HCT116 (cell line): ENCODE measurements at regions not wholly inside any gene's neighbourhood (a gene's known extent, or its start where the extent isn't known, plus 50 kb on each side); places are given as distances from the start of the nearest gene placed in this dataset.

Experiments used
- CBX3 ChIP-seq: IDR thresholded peaks from 2 replicates; pipeline ENCODE4 v1.6.1; 2012; ENCODE audit warnings: low read depth
- CEBPB ChIP-seq: IDR thresholded peaks from 2 replicates; pipeline ENCODE4 v1.6.1; 2012; ENCODE audit warnings: low read depth
- CTCF ChIP-seq, 3 experiments: fragments of 200-600 bp in 1 of 3; sonication (generic) in 1 of 3; IDR thresholded peaks in 2 of 3; conservative IDR thresholded peaks in 1 of 3; 2 replicates each; pipeline ENCODE4 v1.5.1; 2012 to 2017; ENCODE audit warnings: low read depth in 2 of 3, low read length in 2 of 3, antibody characterized with exemption in 1 of 3, borderline replicate concordance in 1 of 3, control low read depth in 1 of 3, mild to moderate bottlenecking in 1 of 3, mixed read lengths in 1 of 3, mixed run types in 1 of 3, moderate library complexity in 1 of 3; ENCODE audit not compliant: insufficient read depth in 1 of 3
- POLR2A ChIP-seq: IDR thresholded peaks from 2 replicates; pipeline ENCODE4 v1.7.0; 2011; ENCODE audit warnings: borderline replicate concordance; ENCODE audit not compliant: insufficient read depth, insufficient read length; ENCODE audit errors: extremely low read depth
- SIN3A ChIP-seq: IDR thresholded peaks from 2 replicates; pipeline ENCODE4 v1.6.1; 2012; ENCODE audit warnings: low read depth
- SRF ChIP-seq: IDR thresholded peaks from 2 replicates; pipeline ENCODE4 v1.6.1; 2012; ENCODE audit warnings: low read depth
- YY1 ChIP-seq: IDR thresholded peaks from 2 replicates; pipeline ENCODE4 v1.6.1; 2011; ENCODE audit warnings: low read length, low read depth, moderate library complexity, mild to moderate bottlenecking; ENCODE audit not compliant: insufficient replicate concordance; ENCODE audit errors: extremely low read depth
- ZFX ChIP-seq: fragments of 450-650 bp; IDR thresholded peaks from 2 replicates; pipeline ENCODE4 v1.6.1; 2017
- TF ChIP-seq, protein P1 (sequence below): IDR thresholded peaks from 2 replicates; pipeline ENCODE4 v1.6.1; 2012
- TF ChIP-seq, protein P2 (sequence below): IDR thresholded peaks from 2 replicates; pipeline ENCODE4 v1.6.1; 2011; ENCODE audit warnings: mild to moderate bottlenecking, low read length, moderate library complexity; ENCODE audit not compliant: insufficient replicate concordance; ENCODE audit errors: extremely low read depth

GRCh38 chr13:44231786-44232516 lies 141.7 kb upstream of the SERP2 start (continued):
- TF ChIP-seq POLR2A (no peak), SIN3A (peak; percentile 78; the same call in 1 of the 2 replicates), ZFX (no peak), SRF (peak; percentile 54; the same call in 1 of the 2 replicates), CEBPB (peak; percentile 100), CBX3 (peak; percentile 97), CTCF (IDR thresholded peaks at IDR 0.05 in 2 of 3, conservative IDR thresholded peaks at IDR 0.05 in 1 of 3; ENCODE audit: borderline replicate concordance in 1 of 3, insufficient read depth in 1 of 3, low read depth in 2 of 3, low read length in 2 of 3) (0 out of 6 replicates have a peak, but pooled peaks of 1 of the 3 experiments have one; percentile 10), YY1 (peak; percentile 42)
- TF ChIP-seq, protein P1, sequence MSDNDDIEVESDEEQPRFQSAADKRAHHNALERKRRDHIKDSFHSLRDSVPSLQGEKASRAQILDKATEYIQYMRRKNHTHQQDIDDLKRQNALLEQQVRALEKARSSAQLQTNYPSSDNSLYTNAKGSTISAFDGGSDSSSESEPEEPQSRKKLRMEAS, result peak; percentile 86
- TF ChIP-seq, protein P2, sequence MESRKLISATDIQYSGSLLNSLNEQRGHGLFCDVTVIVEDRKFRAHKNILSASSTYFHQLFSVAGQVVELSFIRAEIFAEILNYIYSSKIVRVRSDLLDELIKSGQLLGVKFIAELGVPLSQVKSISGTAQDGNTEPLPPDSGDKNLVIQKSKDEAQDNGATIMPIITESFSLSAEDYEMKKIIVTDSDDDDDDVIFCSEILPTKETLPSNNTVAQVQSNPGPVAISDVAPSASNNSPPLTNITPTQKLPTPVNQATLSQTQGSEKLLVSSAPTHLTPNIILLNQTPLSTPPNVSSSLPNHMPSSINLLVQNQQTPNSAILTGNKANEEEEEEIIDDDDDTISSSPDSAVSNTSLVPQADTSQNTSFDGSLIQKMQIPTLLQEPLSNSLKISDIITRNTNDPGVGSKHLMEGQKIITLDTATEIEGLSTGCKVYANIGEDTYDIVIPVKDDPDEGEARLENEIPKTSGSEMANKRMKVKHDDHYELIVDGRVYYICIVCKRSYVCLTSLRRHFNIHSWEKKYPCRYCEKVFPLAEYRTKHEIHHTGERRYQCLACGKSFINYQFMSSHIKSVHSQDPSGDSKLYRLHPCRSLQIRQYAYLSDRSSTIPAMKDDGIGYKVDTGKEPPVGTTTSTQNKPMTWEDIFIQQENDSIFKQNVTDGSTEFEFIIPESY, result peak; percentile 34
- TF ChIP-seq, all 23 proteins: peak for 15
